Gastroesophageal sphincter (tissue), 4 donors: ENCODE measurements at regions not wholly inside any gene's neighbourhood (a gene's known extent, or its start where the extent isn't known, plus 50 kb on each side); places are given as distances from the start of the nearest gene placed in this dataset.

Experiments used
- ATAC-seq: fragments of 150-250 bp; one replicate; pipeline ENCODE4 v1.9.1; 2016; ENCODE audit warnings: mild to moderate bottlenecking, moderate library complexity
- H3K27ac ChIP-seq, 4 donors: fragments of 200-600 bp; sonication (generic) in 3 of 4; 1 replicate in 3 of 4; 2 replicates in 1 of 4; pipeline ENCODE4 v1.5.1; 2016 to 2019
- H3K27me3 ChIP-seq: fragments of 200-600 bp; sonication (generic); one replicate; pipeline ENCODE4 v1.5.1; 2019
- H3K36me3 ChIP-seq, 2 donors: fragments of 200-600 bp; sonication (generic); one replicate each; pipeline ENCODE4 v1.5.1; 2019; ENCODE audit warnings: control low read depth in 1 of 2
- H3K4me1 ChIP-seq, 3 donors: fragments of 200-600 bp; sonication (generic); 1 replicate in 2 of 3; 2 replicates in 1 of 3; pipeline ENCODE4 v1.5.1; 2016 to 2019; ENCODE audit warnings: control low read depth in 2 of 3
- H3K4me3 ChIP-seq, 2 donors: fragments of 200-600 bp; sonication (generic); one replicate each; pipeline ENCODE4 v1.5.1; 2019; ENCODE audit warnings: mild to moderate bottlenecking in 1 of 2, moderate library complexity in 1 of 2
- H3K9me3 ChIP-seq, 3 donors: fragments of 200-600 bp; sonication (generic); one replicate each; pipeline ENCODE4 v1.5.1; 2017 to 2019; ENCODE audit warnings: control low read depth in 2 of 3
- CTCF ChIP-seq, 4 experiments: fragments of 200-600 bp in 2 of 4; fragments of 450-650 bp in 2 of 4; sonication (generic) in 1 of 4; IDR thresholded peaks; one replicate each; pipeline ENCODE4 v1.5.1; 2017 to 2019; ENCODE audit warnings: antibody characterized with exemption in 4 of 4, mild to moderate bottlenecking in 2 of 4, moderate library complexity in 2 of 4
- EP300 ChIP-seq: sonication (generic); formaldehyde crosslinking; IDR thresholded peaks from one replicate; pipeline ENCODE4 v1.6.1; 2017; ENCODE audit warnings: antibody characterized with exemption, mild to moderate bottlenecking
- POLR2A ChIP-seq, 2 donors: fragments of 450-650 bp; IDR thresholded peaks; one replicate each; pipeline ENCODE4 v1.6.1; 2017; ENCODE audit warnings: antibody characterized with exemption in 2 of 2, mild to moderate bottlenecking in 2 of 2, moderate library complexity in 1 of 2
- POLR2AphosphoS5 ChIP-seq: sonication (generic); formaldehyde crosslinking; IDR thresholded peaks from one replicate; pipeline ENCODE4 v1.6.1; 2017; ENCODE audit warnings: antibody characterized with exemption
- WGBS, 2 donors: methylation state at CpG; one replicate each; pipeline ENCODE4 v1.1.5; 2018; ENCODE audit warnings: low coverage in 1 of 2; 5-methylcytosine and 5-hydroxymethylcytosine counted together

- ATAC-seq = no peak
- H3K4me1 ChIP-seq = peaks cover 0 to 24% (median 2%) of the 10 kb centered on the region in 3 donors
- H3K27ac ChIP-seq = no peak overlapping the region
- no peak for TF ChIP-seq CTCF (IDR thresholded peaks at IDR 0.05)
- no peak for TF ChIP-seq EP300
- no peak for TF ChIP-seq POLR2A (IDR thresholded peaks at IDR 0.05)
- no peak for TF ChIP-seq POLR2AphosphoS5
- no peaks in the 10 kb centered on the region for H3K36me3 ChIP-seq
- no peaks in the 10 kb centered on the region for H3K9me3 ChIP-seq
- H3K4me3 ChIP-seq = no peak overlapping the region
- no peaks in the 10 kb centered on the region for H3K27me3 ChIP-seq
- 65 to 78% methylated on average over 1 of the region's 1 CpG for WGBS, 2 donors
Measured at GRCh38 chr13:73948848-73949529, 185.2 kb downstream of the KLF12 start.

DNA sequence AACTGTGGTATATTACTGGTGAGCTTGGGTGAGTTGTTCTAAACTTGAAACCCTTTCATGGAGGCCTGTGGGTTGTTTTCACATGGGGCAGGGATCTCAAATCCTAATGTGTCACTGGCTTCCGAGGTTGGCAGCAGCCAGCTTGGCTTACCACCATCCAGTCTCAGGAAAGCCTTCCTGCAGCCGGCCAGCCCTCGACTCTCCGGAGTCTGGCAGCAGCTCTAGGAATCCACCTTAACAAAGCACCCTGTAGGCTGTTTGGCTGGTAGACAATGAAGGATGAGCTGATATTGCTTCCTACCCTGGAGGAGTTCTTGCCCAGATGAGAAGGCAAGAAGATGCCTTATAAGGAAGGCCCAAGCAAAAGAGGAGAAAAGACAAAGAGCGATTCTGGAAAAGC lies 188.3 kb downstream of the KLF12 start:
- ATAC-seq = peak; percentile 55
- no peak for TF ChIP-seq POLR2AphosphoS5
- no peak for TF ChIP-seq EP300
- no peak for TF ChIP-seq CTCF (IDR thresholded peaks at IDR 0.05)
- TF ChIP-seq POLR2A (IDR thresholded peaks at IDR 0.05) = no peak
- no peaks in the 10 kb centered on the region for H3K9me3 ChIP-seq
- 48 to 50% methylated on average over 1 to 2 of the region's 5 CpGs for WGBS, 2 donors
- peak overlapping the region in 3 of 4 donors; percentile 64 to 76 (median 71) for H3K27ac ChIP-seq
- no peaks in the 10 kb centered on the region for H3K27me3 ChIP-seq
- no peaks in the 10 kb centered on the region for H3K36me3 ChIP-seq
- H3K4me1 ChIP-seq = peaks cover 0 to 35% (median 6%) of the 10 kb centered on the region in 3 donors
- H3K4me3 ChIP-seq = no peak overlapping the region

GRCh38 chr13:73945382-73945781 lies 188.8 kb downstream of the KLF12 start:
- peak in 1 of 4 experiments; percentile 23 for TF ChIP-seq CTCF (IDR thresholded peaks at IDR 0.05)
- no peak for TF ChIP-seq POLR2A (IDR thresholded peaks at IDR 0.05)
- TF ChIP-seq POLR2AphosphoS5 = no peak
- no peak for TF ChIP-seq EP300
- Histone ChIP-seq H3K36me3 (no peaks in the 10 kb centered on the region), H3K4me3 (no peak overlapping the region), H3K9me3 (no peaks in the 10 kb centered on the region), H3K27me3 (no peaks in the 10 kb centered on the region), H3K27ac (peak overlapping the region in 2 of 4 donors; percentile 64 to 76), H3K4me1 (peaks cover 0 to 35% (median 6%) of the 10 kb centered on the region in 3 donors)
- WGBS, 2 donors = 39 to 56% methylated on average over 3 of the region's 3 CpGs
- no peak for ATAC-seq

GRCh38 chr13:73943965-73944233 lies 190.3 kb downstream of the KLF12 start:
- peak overlapping the region in 3 of 4 donors; percentile 21 to 76 (median 39) for H3K27ac ChIP-seq
- 63 to 80% methylated on average over 1 of the region's 1 CpG for WGBS, 2 donors

More at GRCh38 chr13:73943965-73944233, 190.3 kb downstream of the KLF12 start:
- Histone ChIP-seq H3K36me3 (no peaks in the 10 kb centered on the region), H3K4me3 (no peak overlapping the region), H3K9me3 (no peaks in the 10 kb centered on the region), H3K27me3 (no peaks in the 10 kb centered on the region), H3K4me1 (peaks cover 0 to 35% (median 6%) of the 10 kb centered on the region in 3 donors)
- TF ChIP-seq POLR2A (IDR thresholded peaks at IDR 0.05) = no peak
- no peak for TF ChIP-seq POLR2AphosphoS5
- TF ChIP-seq CTCF (IDR thresholded peaks at IDR 0.05) = no peak
- no peak for TF ChIP-seq EP300
- ATAC-seq = no peak
